ENCODE measurements at regions not wholly inside any gene's neighbourhood (a gene's known extent, or its start where the extent isn't known, plus 50 kb on each side); places are given as distances from the start of the nearest gene placed in this dataset.

DNA sequence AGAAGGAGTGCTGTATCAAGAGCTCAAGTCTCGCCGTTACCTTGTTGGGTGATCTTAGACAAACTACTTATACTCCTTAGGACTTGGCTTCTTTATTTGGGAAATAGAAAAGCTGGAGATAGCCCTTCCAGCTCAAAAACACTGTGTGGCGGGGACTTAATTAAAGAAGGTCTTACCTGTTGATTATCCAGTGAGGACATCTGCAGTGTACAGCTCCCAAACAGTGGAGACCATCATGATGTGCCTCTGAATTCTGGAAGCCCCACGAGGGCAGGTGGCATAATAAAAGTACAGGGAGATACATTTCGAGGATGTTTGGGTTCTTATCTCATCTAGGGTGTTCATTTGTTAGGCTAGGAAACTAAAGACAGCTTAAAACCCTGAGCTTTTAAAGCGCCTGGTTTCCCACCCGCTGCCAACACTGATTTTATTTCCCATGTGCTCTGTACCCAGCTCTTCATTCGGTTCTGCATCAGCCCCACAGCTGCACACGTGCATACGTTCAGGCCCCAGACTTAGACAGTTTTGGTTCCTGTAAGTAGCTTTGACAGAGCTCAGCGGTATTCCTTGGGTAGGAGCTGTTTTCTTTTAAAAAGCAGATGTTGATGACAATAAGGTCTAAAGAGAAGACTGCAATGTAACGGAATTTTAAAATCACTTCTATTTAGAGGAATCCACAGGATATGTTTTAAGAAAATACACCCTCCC lies 80.5 kb upstream of the SIX2 start:
- H3K9me3 ChIP-seq (ENCODE audit: control insufficient read depth in 4 of 4, low read length in 3 of 4) = no peaks in the 10 kb centered on the region
- no peak for DNase-seq (ENCODE audit: low spot score)
- 77% methylated on average over 12 of the region's 12 CpGs for WGBS
- TF ChIP-seq FOXA2 (IDR thresholded peaks at IDR 0.05) (no peak), NR2F2 (IDR thresholded peaks at IDR 0.05) (no peak), HNF4G (IDR thresholded peaks at IDR 0.05) (no peak), FOXA1 (IDR thresholded peaks at IDR 0.05) (no peak), TAF1 (conservative IDR thresholded peaks at IDR 0.05) (no peak), EGR1 (IDR thresholded peaks at IDR 0.05; ENCODE audit: low read depth in 2 of 2) (no peak), REST (IDR thresholded peaks at IDR 0.05) (no peak), HNF4A (conservative IDR thresholded peaks at IDR 0.05) (no peak), JUND (IDR thresholded peaks at IDR 0.05) (no peak), GABPA (IDR thresholded peaks at IDR 0.05 in 1 of 2, conservative IDR thresholded peaks at IDR 0.05 in 1 of 2) (no peak), YY1 (IDR thresholded peaks at IDR 0.05) (no peak), RAD21 (IDR thresholded peaks at IDR 0.05) (no peak), SP1 (IDR thresholded peaks at IDR 0.05) (no peak), ATF3 (IDR thresholded peaks at IDR 0.05) (no peak)
- TF ChIP-seq, protein P1, sequence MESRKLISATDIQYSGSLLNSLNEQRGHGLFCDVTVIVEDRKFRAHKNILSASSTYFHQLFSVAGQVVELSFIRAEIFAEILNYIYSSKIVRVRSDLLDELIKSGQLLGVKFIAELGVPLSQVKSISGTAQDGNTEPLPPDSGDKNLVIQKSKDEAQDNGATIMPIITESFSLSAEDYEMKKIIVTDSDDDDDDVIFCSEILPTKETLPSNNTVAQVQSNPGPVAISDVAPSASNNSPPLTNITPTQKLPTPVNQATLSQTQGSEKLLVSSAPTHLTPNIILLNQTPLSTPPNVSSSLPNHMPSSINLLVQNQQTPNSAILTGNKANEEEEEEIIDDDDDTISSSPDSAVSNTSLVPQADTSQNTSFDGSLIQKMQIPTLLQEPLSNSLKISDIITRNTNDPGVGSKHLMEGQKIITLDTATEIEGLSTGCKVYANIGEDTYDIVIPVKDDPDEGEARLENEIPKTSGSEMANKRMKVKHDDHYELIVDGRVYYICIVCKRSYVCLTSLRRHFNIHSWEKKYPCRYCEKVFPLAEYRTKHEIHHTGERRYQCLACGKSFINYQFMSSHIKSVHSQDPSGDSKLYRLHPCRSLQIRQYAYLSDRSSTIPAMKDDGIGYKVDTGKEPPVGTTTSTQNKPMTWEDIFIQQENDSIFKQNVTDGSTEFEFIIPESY (IDR thresholded peaks at IDR 0.05) = no peak
- TF ChIP-seq, protein P2, sequence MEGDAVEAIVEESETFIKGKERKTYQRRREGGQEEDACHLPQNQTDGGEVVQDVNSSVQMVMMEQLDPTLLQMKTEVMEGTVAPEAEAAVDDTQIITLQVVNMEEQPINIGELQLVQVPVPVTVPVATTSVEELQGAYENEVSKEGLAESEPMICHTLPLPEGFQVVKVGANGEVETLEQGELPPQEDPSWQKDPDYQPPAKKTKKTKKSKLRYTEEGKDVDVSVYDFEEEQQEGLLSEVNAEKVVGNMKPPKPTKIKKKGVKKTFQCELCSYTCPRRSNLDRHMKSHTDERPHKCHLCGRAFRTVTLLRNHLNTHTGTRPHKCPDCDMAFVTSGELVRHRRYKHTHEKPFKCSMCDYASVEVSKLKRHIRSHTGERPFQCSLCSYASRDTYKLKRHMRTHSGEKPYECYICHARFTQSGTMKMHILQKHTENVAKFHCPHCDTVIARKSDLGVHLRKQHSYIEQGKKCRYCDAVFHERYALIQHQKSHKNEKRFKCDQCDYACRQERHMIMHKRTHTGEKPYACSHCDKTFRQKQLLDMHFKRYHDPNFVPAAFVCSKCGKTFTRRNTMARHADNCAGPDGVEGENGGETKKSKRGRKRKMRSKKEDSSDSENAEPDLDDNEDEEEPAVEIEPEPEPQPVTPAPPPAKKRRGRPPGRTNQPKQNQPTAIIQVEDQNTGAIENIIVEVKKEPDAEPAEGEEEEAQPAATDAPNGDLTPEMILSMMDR (IDR thresholded peaks at IDR 0.05; ENCODE audit: low read depth, low read length, missing input control) = no peak
- TF ChIP-seq, protein P3, sequence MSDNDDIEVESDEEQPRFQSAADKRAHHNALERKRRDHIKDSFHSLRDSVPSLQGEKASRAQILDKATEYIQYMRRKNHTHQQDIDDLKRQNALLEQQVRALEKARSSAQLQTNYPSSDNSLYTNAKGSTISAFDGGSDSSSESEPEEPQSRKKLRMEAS (IDR thresholded peaks at IDR 0.05) = no peak
- no peaks in the 10 kb centered on the region for H3K4me1 ChIP-seq (ENCODE audit: control insufficient read depth in 4 of 4, insufficient read depth in 4 of 4, low read length in 3 of 4)
- H3K27me3 ChIP-seq (ENCODE audit: control insufficient read depth in 4 of 4, insufficient read depth in 4 of 4, low read length in 3 of 4) = no peaks in the 10 kb centered on the region
- H3K36me3 ChIP-seq (ENCODE audit: control insufficient read depth in 4 of 4, insufficient read depth in 3 of 4, low read depth in 1 of 4, low read length in 3 of 4) = no peaks in the 10 kb centered on the region
- H3K27ac ChIP-seq (ENCODE audit: low read depth in 1 of 2, low read length in 2 of 2) = no peak overlapping the region
- H3K4me3 ChIP-seq (ENCODE audit: low read depth in 1 of 3, low read length in 3 of 3) = no peak overlapping the region
- no peak overlapping the region for H3K9ac ChIP-seq (ENCODE audit: low read depth in 1 of 2, low read length in 2 of 2)
